Right cardiac atrium (tissue), 5 donors: ENCODE measurements at regions not wholly inside any gene's neighbourhood (a gene's known extent, or its start where the extent isn't known, plus 50 kb on each side); places are given as distances from the start of the nearest gene placed in this dataset.
"Not testable (repeated sequence)": the region's sequence is repeated elsewhere in the genome, so short reads cannot be mapped to it uniquely, and the experiment has no call there.

Experiments
- ATAC-seq, 2 donors: fragments of 200-7000 bp; cut with Tn5 transposase; one replicate each; pipeline versions ENCODE4 v1.8.0 to v1.9.1; 2020; ENCODE audit warnings: moderate library complexity in 2 of 2, mild to moderate bottlenecking in 1 of 2
- DNase-seq, 3 donors: peaks; one replicate each; pipeline ENCODE4 v3.0.0-alpha.2; 2020
- H3K27ac ChIP-seq: one replicate; pipeline ENCODE4 v1.5.1; 2013; ENCODE audit warnings: mild to moderate bottlenecking, low read length, control low read depth, moderate library complexity
- H3K27me3 ChIP-seq: one replicate; pipeline ENCODE4 v1.6.1; 2013; ENCODE audit not compliant: control insufficient read depth, insufficient read depth
- H3K4me1 ChIP-seq: one replicate; pipeline ENCODE4 v1.6.1; 2013; ENCODE audit warnings: low read length; ENCODE audit not compliant: control insufficient read depth, insufficient read depth
- H3K4me3 ChIP-seq: one replicate; pipeline ENCODE4 v1.5.1; 2013; ENCODE audit warnings: low read length, control low read depth
- H3K9me3 ChIP-seq: one replicate; pipeline ENCODE4 v1.6.1; 2013; ENCODE audit warnings: low read length; ENCODE audit not compliant: control insufficient read depth
- WGBS: extraction: QIAGEN DNeasy Blood & Tissue Kit; methylation state at CpG from one replicate; pipeline ENCODE4 v1.1.7; 2013; 5-methylcytosine and 5-hydroxymethylcytosine counted together
- intact Hi-C, 4 donors: fragments of 100-400 bp; cut with DNase I; formaldehyde crosslinking; loops; one replicate each; pipeline versions ENCODE4 v1.11.0 to v1.14.0; 2022 to 2023
- donor health status: healthy with polysubstance abuse.
- donor health status: DM: no; HTN: yes; CAD: no.
- donor health status: DM: no; HTN: no; CAD: no.
- donor health status: DM: no; HTN: yes; CAD: no; lungs with severe emphysema.
- donor health status: DM: yes; HTN: yes; CAD: no.

- Histone ChIP-seq H3K27me3 (no peaks in the 10 kb centered on the region), H3K27ac (no peak overlapping the region), H3K9me3 (no peaks in the 10 kb centered on the region), H3K4me3 (no peak overlapping the region), H3K4me1 (no peaks in the 10 kb centered on the region)
- intact Hi-C loops: no loop called here
- WGBS: 73% methylated on average over 1 of the region's 1 CpG
- no peak for DNase-seq
- no peak for ATAC-seq
Observed at GRCh38 chr12:88855301-88855700, 275.0 kb upstream of the KITLG start.

GRCh38 chr12:88854260-88854659 lies 274.0 kb upstream of the KITLG start:
- H3K27me3 ChIP-seq: no peaks in the 10 kb centered on the region
- DNase-seq: no peak
- intact Hi-C loops: no loop called here
- ATAC-seq: no peak
- 80% methylated on average over 1 of the region's 1 CpG for WGBS
- no peak overlapping the region for H3K4me3 ChIP-seq
- H3K27ac ChIP-seq: no peak overlapping the region
- H3K4me1 ChIP-seq: no peaks in the 10 kb centered on the region
- no peaks in the 10 kb centered on the region for H3K9me3 ChIP-seq

DNA sequence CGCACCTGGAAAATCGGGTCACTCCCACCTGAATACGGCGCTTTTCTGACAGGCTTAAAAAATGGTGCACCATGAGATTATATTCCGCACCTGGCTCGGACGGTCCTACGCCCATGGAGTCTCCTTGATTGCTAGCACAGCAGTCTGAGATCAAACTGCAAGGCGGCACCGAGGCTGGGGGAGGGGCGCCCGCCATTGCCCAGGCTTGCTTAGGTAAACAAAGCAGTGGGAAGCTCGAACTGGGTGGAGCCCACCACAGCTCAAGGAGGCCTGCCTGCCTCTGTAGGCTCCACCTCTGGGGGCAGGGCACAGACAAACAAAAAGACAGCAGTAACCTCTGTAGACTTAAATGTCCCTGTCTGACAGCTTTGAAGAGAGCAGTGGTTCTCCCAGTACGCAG lies 267.0 kb upstream of the KITLG start:
- DNase-seq, H3K27me3 ChIP-seq, H3K27ac ChIP-seq, H3K4me1 ChIP-seq, ATAC-seq, H3K9me3 ChIP-seq, H3K4me3 ChIP-seq, intact Hi-C loops: not testable (repeated sequence)
- WGBS: 93% methylated on average over 13 of the region's 14 CpGs

- intact Hi-C loops: no loop called here
- ATAC-seq (no peak), DNase-seq (no peak)
- Histone ChIP-seq H3K4me3 (no peak overlapping the region), H3K27ac (no peak overlapping the region), H3K27me3 (no peaks in the 10 kb centered on the region), H3K4me1 (no peaks in the 10 kb centered on the region), H3K9me3 (no peaks in the 10 kb centered on the region)
- 92% methylated on average over 8 of the region's 8 CpGs for WGBS
Observed at GRCh38 chr12:88844426-88844825, 264.2 kb upstream of the KITLG start.

DNA sequence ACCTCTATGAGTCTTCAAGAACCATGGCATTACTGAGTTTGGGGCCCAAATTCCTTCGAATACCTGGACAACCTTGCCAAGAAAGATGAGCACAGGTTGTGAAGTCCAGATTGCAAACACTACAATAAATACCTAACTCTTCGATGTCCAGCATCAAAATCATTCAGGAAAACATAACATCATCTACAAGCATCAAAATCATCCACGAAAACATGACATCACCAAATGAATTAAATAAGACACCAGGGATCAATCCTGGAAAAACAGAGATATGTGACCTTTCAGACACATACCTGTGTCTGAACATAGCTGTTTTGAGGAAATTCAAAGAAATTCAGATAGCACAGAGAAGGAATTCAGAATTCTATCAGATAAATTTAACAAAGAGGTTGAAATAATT lies 262.0 kb upstream of the KITLG start:
- ATAC-seq: no peak
- Histone ChIP-seq H3K27me3 (no peaks in the 10 kb centered on the region), H3K9me3 (no peaks in the 10 kb centered on the region), H3K4me1 (no peaks in the 10 kb centered on the region), H3K4me3 (no peak overlapping the region), H3K27ac (no peak overlapping the region)
- WGBS: 88% methylated on average over 3 of the region's 3 CpGs
- intact Hi-C loops: no loop called here
- no peak for DNase-seq

DNA sequence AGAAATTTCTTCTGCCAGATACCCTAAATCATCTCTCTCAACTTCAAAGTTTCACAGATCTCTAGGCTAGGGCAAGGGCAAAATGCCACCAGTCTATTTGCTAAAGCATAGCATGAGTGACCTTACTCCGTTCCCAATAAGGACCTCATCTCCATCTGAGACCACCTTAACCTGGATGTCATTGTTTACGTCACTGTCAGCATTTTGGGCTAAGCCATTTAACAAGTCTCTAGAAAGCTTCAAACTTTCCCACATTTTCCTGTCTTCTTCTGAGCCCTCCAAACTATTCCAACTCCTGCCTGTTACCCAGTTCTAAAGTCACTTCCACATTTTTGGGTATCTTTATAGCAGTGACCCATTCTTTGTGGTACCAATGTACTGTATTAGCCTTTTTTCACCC lies 259.2 kb upstream of the KITLG start:
- DNase-seq: no peak
- H3K27ac ChIP-seq: no peak overlapping the region
- intact Hi-C loops: no loop called here
- no peaks in the 10 kb centered on the region for H3K9me3 ChIP-seq
- no peaks in the 10 kb centered on the region for H3K27me3 ChIP-seq
- WGBS: 98% methylated on average over 2 of the region's 2 CpGs
- H3K4me3 ChIP-seq: no peak overlapping the region
- no peak for ATAC-seq
- H3K4me1 ChIP-seq: no peaks in the 10 kb centered on the region

DNA sequence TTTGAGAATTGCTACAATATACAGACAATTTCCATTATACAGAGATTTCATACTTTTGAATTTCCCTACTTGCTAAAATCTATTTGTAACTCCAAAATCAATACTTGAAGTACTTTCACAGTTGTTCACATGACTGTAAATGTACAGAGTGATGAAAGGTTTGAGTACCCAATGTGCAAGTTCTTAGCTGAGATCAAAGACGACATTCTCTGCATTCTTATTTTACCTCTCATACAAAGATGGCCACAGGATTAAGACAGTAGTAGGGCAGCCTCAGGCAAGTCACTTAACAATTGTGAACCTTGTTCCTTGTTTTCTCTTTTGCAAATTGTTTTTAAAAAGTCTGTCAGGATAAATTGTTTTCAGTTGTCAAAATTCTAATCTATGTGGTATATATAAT lies 255.9 kb upstream of the KITLG start:
- Histone ChIP-seq H3K9me3 (no peaks in the 10 kb centered on the region), H3K4me1 (no peaks in the 10 kb centered on the region), H3K27ac (no peak overlapping the region), H3K4me3 (no peak overlapping the region), H3K27me3 (no peaks in the 10 kb centered on the region)
- intact Hi-C loops: no loop called here
- 75% methylated on average over 1 of the region's 1 CpG for WGBS
- DNase-seq (no peak), ATAC-seq (no peak)

- H3K27ac ChIP-seq: no peak overlapping the region
- H3K27me3 ChIP-seq: no peaks in the 10 kb centered on the region
- ATAC-seq (no peak), DNase-seq (no peak)
- intact Hi-C loops: no loop called here
- no peak overlapping the region for H3K4me3 ChIP-seq
- H3K9me3 ChIP-seq: no peaks in the 10 kb centered on the region
- no peaks in the 10 kb centered on the region for H3K4me1 ChIP-seq
- 96% methylated on average over 1 of the region's 1 CpG for WGBS
Observed at GRCh38 chr12:88834226-88834625, 254.0 kb upstream of the KITLG start.

GRCh38 chr12:88833641-88834116 lies 253.4 kb upstream of the KITLG start:
- intact Hi-C loops: no loop called here
- DNase-seq (no peak), ATAC-seq (no peak)
- no peaks in the 10 kb centered on the region for H3K4me1 ChIP-seq
- H3K27me3 ChIP-seq: no peaks in the 10 kb centered on the region
- no peaks in the 10 kb centered on the region for H3K9me3 ChIP-seq
- no peak overlapping the region for H3K27ac ChIP-seq
- no peak overlapping the region for H3K4me3 ChIP-seq

- WGBS: 78% methylated on average over 2 of the region's 2 CpGs
- H3K27me3 ChIP-seq, DNase-seq, H3K4me3 ChIP-seq, H3K27ac ChIP-seq, H3K9me3 ChIP-seq, H3K4me1 ChIP-seq, ATAC-seq, intact Hi-C loops: not testable (repeated sequence)
Observed at GRCh38 chr12:88828537-88828936, 248.3 kb upstream of the KITLG start.

- Histone ChIP-seq H3K27ac (no peak overlapping the region), H3K9me3 (no peaks in the 10 kb centered on the region), H3K4me3 (no peak overlapping the region), H3K4me1 (no peaks in the 10 kb centered on the region), H3K27me3 (no peaks in the 10 kb centered on the region)
- intact Hi-C loops: no loop called here
- no peak for DNase-seq
- ATAC-seq: no peak
- WGBS: 93% methylated on average over 1 of the region's 1 CpG
Observed at GRCh38 chr12:88820012-88820411, 239.7 kb upstream of the KITLG start.

DNA sequence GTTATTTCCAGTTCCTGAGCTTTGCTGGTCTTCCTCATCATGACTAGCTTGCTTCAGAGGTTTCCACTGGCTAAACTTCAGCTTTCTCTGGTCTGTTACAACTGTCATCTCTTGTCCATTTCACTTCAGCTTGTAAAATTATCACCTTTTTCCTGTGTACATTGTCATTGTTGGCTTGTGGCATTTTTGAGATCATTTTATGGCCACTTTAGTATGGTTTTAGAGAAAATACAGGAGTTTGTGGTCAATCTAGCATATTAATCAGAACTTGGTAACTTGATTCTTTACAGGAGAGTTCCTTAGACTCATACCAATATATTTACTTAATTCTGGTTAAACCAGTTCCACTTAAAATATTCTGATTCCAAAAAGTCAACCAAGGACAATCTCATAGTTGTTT lies 235.9 kb upstream of the KITLG start:
- no peak overlapping the region for H3K27ac ChIP-seq

More for the DNA sequence above, 235.9 kb upstream of the KITLG start:
- Histone ChIP-seq H3K4me3 (no peak overlapping the region), H3K27me3 (no peaks in the 10 kb centered on the region), H3K4me1 (no peaks in the 10 kb centered on the region), H3K9me3 (no peaks in the 10 kb centered on the region)
- ATAC-seq (no peak), DNase-seq (no peak)
- intact Hi-C loops: no loop called here
